Activated CD8-positive, alpha-beta T cell treated with anti-CD3 and anti-CD28 coated beads, Interleukin-2, amount 10 ng/mL, durations not matched to agents 7 days and 5 days (primary cell): ENCODE measurements at regions not wholly inside any gene's neighbourhood (a gene's known extent, or its start where the extent isn't known, plus 50 kb on each side); places are given as distances from the start of the nearest gene placed in this dataset.

Experiments
- ATAC-seq: fragments of 150-1000 bp; cut with Tn5 transposase; one replicate; pipeline ENCODE4 v1.10.0; 2021; ENCODE audit warnings: moderate library complexity
- CTCF ChIA-PET: fragments of 350-600 bp; sonication (Branson Sonifier 250); formaldehyde crosslinking; loops from one replicate; lab custom pipeline; 2021; ENCODE audit warnings: antibody characterized with exemption; lab: Charles Lee
- POLR2A ChIA-PET: fragments of 350-600 bp; sonication (Branson Sonifier 250); formaldehyde crosslinking; loops from one replicate; lab custom pipeline; 2021; ENCODE audit warnings: antibody characterized with exemption; lab: Charles Lee
- DNase-seq: peaks from one replicate; pipeline ENCODE4 v3.0.0-alpha.2; 2020
- H3K27ac Mint-ChIP-seq: one replicate; pipeline ENCODE4 v1.8.0; 2021; ENCODE audit warnings: mild to moderate bottlenecking, mixed read lengths
- H3K27me3 Mint-ChIP-seq: one replicate; pipeline ENCODE4 v1.8.0; 2021; ENCODE audit warnings: low read depth, mixed read lengths
- H3K36me3 Mint-ChIP-seq: one replicate; pipeline ENCODE4 v1.8.0; 2021; ENCODE audit warnings: low read depth, mixed read lengths
- H3K4me1 Mint-ChIP-seq: one replicate; pipeline ENCODE4 v1.8.0; 2021; ENCODE audit warnings: low read depth, mixed read lengths
- H3K4me3 Mint-ChIP-seq: one replicate; pipeline ENCODE4 v1.8.0; 2021; ENCODE audit warnings: mild to moderate bottlenecking, mixed read lengths
- H3K9me3 Mint-ChIP-seq: one replicate; pipeline ENCODE4 v1.8.0; 2022; ENCODE audit warnings: mixed read lengths; ENCODE audit not compliant: insufficient read depth

- ChIA-PET POLR2A (no interaction called here), CTCF (no interaction called here)
- Mint-ChIP-seq H3K9me3 (no peaks in the 10 kb centered on the region), H3K36me3 (no peaks in the 10 kb centered on the region), H3K27ac (no peak overlapping the region), H3K27me3 (no peaks in the 10 kb centered on the region), H3K4me1 (no peaks in the 10 kb centered on the region), H3K4me3 (no peak overlapping the region)
- DNase-seq = no peak
- ATAC-seq = no peak
These were observed 252.9 kb downstream of the EBLN2 start for GRCh38 chr3:73314151-73314951.

- Mint-ChIP-seq H3K4me3 (no peak overlapping the region), H3K4me1 (no peaks in the 10 kb centered on the region), H3K27ac (no peak overlapping the region), H3K27me3 (no peaks in the 10 kb centered on the region), H3K36me3 (no peaks in the 10 kb centered on the region), H3K9me3 (no peaks in the 10 kb centered on the region)
- ChIA-PET POLR2A (no interaction called here), CTCF (no interaction called here)
- DNase-seq = no peak
- ATAC-seq = no peak
These were observed 254.2 kb downstream of the EBLN2 start for GRCh38 chr3:73315706-73316105.

DNA sequence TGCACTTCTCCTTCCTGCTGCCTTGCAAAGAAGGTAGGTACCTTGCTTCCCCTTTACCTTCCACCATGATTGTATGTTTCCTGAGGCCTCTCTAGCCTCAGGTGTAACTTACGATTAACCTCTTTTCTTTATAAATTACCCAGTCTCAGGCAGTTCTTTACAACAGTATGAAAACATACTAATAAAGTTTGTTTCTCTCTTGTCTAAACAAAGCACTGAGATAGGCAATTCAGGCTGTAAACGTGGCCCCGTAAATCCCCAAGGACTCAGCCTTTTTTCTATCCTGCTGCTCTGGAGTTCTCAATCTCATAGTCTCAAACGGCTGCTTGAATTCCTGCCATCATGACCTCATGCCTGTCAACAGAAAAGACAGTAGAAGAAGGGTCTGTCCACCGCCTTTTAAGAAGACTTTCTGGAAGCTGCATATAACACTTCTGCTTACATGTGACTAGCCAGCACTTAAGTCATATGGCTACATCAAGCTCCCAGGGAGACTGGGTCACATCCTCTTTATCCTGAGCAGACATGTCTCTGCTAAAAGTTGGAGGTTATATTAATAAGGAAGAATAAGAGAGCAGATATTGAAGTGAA, 257.8 kb downstream of the EBLN2 start:
- no peaks in the 10 kb centered on the region for H3K9me3 Mint-ChIP-seq
- H3K4me3 Mint-ChIP-seq = no peak overlapping the region
- POLR2A ChIA-PET = no interaction called here
- no peak overlapping the region for H3K27ac Mint-ChIP-seq
- no peak for DNase-seq
- no peak for ATAC-seq
- no peaks in the 10 kb centered on the region for H3K36me3 Mint-ChIP-seq
- no peaks in the 10 kb centered on the region for H3K27me3 Mint-ChIP-seq
- H3K4me1 Mint-ChIP-seq = no peaks in the 10 kb centered on the region
- CTCF ChIA-PET = no interaction called here

DNA sequence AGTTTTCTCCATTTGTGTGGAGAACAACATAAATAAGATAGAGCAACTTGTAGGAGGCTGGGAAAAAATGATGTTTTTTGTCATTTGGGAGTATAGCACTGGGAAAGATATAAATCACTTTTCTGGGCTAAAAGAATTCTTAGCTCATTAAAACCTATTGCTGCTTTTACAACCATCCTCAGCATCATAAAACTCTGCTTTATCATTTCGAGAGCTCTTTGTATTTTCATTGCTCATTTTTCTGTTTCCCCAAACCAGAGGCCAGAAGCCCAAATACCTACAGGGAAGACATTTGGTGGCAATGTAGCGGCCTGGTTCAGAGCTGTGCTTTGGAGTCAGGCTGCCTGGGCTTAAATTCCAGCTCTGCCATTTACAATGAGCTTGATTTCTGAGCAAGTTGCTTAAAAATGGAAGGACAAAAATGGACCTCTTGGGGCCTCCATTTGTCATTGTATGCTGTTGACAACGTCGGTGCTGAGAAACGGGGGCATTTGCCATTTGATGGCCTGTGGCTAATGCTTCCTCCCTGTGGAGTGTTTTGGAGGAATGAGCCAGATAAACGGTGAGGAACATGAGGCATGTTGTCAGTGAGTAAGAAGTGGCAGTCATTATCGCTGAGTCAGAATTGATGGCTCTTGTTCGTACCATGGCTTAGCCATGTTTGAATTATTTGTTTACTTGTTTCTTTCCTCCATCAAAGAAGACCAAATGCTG, 260.0 kb downstream of the EBLN2 start:
- ChIA-PET POLR2A (no interaction called here), CTCF (no interaction called here)
- H3K27me3 Mint-ChIP-seq = no peaks in the 10 kb centered on the region
- H3K36me3 Mint-ChIP-seq = no peaks in the 10 kb centered on the region
- no peaks in the 10 kb centered on the region for H3K4me1 Mint-ChIP-seq
- H3K4me3 Mint-ChIP-seq = no peak overlapping the region
- no peaks in the 10 kb centered on the region for H3K9me3 Mint-ChIP-seq
- no peak overlapping the region for H3K27ac Mint-ChIP-seq
- ATAC-seq (no peak), DNase-seq (no peak)

- Mint-ChIP-seq H3K36me3 (no peaks in the 10 kb centered on the region), H3K9me3 (no peaks in the 10 kb centered on the region), H3K27me3 (no peaks in the 10 kb centered on the region), H3K27ac (no peak overlapping the region), H3K4me1 (no peaks in the 10 kb centered on the region), H3K4me3 (no peak overlapping the region)
- DNase-seq (no peak), ATAC-seq (no peak)
- POLR2A ChIA-PET = no interaction called here
- CTCF ChIA-PET = no interaction called here
These were observed 263.0 kb downstream of the EBLN2 start for GRCh38 chr3:73324203-73325155.

DNA sequence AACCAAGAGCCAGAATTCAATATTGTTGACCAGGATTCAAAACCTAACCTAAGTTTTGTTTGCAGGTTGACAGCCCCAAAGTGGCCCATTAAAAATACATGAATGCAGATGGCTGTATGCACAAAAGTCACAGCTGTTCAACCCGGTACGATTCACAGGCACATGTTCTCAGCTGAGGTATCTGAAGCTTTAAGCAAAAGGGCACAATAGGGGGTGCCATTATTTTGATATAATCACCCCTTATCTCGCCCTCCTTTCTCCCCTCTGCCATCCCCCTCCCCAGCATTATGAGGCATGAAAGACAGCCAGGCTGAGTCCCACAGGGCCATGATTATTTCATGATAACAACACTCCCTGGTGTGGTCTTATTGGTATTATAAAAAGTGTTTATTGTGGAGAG, 264.9 kb downstream of the EBLN2 start:
- H3K36me3 Mint-ChIP-seq = no peaks in the 10 kb centered on the region
- ChIA-PET CTCF (no interaction called here), POLR2A (no interaction called here)
- no peaks in the 10 kb centered on the region for H3K4me1 Mint-ChIP-seq
- H3K27ac Mint-ChIP-seq = no peak overlapping the region
- DNase-seq (no peak), ATAC-seq (no peak)
- H3K27me3 Mint-ChIP-seq = no peaks in the 10 kb centered on the region
- no peak overlapping the region for H3K4me3 Mint-ChIP-seq
- no peaks in the 10 kb centered on the region for H3K9me3 Mint-ChIP-seq

DNA sequence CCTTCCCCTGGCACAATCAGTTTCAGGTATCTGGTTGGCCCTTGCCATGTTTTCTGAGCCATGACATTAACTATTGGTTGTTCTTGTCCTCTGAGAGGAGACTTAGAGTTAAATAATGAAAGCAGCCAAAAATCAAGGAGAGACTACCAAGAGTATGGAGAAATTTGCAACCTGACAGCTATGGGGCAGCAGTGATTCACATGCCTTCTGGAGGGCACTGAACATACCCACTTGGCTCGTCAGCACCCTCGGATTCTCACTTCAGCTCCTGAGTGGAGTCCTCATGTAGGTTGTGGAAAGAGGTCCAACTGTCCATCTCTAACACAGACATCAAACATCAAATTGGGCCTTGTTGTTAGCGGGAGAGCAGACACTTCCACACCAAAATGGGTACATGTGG, 265.6 kb downstream of the EBLN2 start:
- DNase-seq (no peak), ATAC-seq (no peak)
- Mint-ChIP-seq H3K27ac (no peak overlapping the region), H3K36me3 (no peaks in the 10 kb centered on the region), H3K9me3 (no peaks in the 10 kb centered on the region), H3K4me1 (no peaks in the 10 kb centered on the region), H3K27me3 (no peaks in the 10 kb centered on the region), H3K4me3 (no peak overlapping the region)
- ChIA-PET POLR2A (no interaction called here), CTCF (no interaction called here)
